ENCODE measurements at regions not wholly inside any gene's neighbourhood (a gene's known extent, or its start where the extent isn't known, plus 50 kb on each side); places are given as distances from the start of the nearest gene placed in this dataset.

DNA sequence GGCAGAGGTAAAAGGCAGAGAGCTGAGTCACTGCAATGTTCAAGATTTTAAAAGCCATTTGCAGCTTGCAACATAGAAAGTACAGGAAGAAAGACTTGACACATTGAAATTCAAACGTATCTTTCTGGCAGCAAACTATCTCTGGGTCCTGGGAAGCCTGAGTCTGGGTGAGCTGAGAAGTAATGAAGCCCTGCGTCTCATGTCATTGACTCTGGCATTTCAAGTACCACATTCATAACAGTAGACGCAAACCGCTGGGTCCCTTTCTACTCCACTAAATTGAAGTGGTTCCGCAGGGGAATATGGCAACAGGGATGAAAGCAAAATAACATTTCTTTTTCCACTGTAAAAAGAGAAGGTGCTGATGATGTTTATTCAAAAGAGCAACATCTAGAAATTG, 694.3 kb downstream of the BRINP1 start:
- TF ChIP-seq, protein P1, sequence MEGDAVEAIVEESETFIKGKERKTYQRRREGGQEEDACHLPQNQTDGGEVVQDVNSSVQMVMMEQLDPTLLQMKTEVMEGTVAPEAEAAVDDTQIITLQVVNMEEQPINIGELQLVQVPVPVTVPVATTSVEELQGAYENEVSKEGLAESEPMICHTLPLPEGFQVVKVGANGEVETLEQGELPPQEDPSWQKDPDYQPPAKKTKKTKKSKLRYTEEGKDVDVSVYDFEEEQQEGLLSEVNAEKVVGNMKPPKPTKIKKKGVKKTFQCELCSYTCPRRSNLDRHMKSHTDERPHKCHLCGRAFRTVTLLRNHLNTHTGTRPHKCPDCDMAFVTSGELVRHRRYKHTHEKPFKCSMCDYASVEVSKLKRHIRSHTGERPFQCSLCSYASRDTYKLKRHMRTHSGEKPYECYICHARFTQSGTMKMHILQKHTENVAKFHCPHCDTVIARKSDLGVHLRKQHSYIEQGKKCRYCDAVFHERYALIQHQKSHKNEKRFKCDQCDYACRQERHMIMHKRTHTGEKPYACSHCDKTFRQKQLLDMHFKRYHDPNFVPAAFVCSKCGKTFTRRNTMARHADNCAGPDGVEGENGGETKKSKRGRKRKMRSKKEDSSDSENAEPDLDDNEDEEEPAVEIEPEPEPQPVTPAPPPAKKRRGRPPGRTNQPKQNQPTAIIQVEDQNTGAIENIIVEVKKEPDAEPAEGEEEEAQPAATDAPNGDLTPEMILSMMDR (IDR thresholded peaks at IDR 0.05), result no peak
- TF ChIP-seq FOXJ3 (CRISPR knock-in tag; IDR thresholded peaks at IDR 0.05; ENCODE audit: borderline replicate concordance) (no peak), MAX (CRISPR knock-in tag; IDR thresholded peaks at IDR 0.05) (no peak)
- TF ChIP-seq, protein P2, sequence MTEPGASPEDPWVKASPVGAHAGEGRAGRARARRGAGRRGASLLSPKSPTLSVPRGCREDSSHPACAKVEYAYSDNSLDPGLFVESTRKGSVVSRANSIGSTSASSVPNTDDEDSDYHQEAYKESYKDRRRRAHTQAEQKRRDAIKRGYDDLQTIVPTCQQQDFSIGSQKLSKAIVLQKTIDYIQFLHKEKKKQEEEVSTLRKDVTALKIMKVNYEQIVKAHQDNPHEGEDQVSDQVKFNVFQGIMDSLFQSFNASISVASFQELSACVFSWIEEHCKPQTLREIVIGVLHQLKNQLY (CRISPR knock-in tag; IDR thresholded peaks at IDR 0.05), result no peak
- TF ChIP-seq, protein P3, sequence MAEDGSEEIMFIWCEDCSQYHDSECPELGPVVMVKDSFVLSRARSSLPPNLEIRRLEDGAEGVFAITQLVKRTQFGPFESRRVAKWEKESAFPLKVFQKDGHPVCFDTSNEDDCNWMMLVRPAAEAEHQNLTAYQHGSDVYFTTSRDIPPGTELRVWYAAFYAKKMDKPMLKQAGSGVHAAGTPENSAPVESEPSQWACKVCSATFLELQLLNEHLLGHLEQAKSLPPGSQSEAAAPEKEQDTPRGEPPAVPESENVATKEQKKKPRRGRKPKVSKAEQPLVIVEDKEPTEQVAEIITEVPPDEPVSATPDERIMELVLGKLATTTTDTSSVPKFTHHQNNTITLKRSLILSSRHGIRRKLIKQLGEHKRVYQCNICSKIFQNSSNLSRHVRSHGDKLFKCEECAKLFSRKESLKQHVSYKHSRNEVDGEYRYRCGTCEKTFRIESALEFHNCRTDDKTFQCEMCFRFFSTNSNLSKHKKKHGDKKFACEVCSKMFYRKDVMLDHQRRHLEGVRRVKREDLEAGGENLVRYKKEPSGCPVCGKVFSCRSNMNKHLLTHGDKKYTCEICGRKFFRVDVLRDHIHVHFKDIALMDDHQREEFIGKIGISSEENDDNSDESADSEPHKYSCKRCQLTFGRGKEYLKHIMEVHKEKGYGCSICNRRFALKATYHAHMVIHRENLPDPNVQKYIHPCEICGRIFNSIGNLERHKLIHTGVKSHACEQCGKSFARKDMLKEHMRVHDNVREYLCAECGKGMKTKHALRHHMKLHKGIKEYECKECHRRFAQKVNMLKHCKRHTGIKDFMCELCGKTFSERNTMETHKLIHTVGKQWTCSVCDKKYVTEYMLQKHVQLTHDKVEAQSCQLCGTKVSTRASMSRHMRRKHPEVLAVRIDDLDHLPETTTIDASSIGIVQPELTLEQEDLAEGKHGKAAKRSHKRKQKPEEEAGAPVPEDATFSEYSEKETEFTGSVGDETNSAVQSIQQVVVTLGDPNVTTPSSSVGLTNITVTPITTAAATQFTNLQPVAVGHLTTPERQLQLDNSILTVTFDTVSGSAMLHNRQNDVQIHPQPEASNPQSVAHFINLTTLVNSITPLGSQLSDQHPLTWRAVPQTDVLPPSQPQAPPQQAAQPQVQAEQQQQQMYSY (CRISPR knock-in tag; IDR thresholded peaks at IDR 0.05), result no peak

Measured in WTC11 (cell line).